GM21723 (cell line): ENCODE measurements at regions not wholly inside any gene's neighbourhood (a gene's known extent, or its start where the extent isn't known, plus 50 kb on each side); places are given as distances from the start of the nearest gene placed in this dataset.
"Not testable (repeated sequence)": the region's sequence is repeated elsewhere in the genome, so short reads cannot be mapped to it uniquely, and the experiment has no call there.

Experiments used
- ATAC-seq: cut with Tn5 transposase; IDR thresholded peaks from one replicate; pipeline ENCODE4 v1.9.1; 2021; ENCODE audit warnings: mild to moderate bottlenecking, moderate library complexity; ENCODE audit not compliant: unreplicated experiment

DNA sequence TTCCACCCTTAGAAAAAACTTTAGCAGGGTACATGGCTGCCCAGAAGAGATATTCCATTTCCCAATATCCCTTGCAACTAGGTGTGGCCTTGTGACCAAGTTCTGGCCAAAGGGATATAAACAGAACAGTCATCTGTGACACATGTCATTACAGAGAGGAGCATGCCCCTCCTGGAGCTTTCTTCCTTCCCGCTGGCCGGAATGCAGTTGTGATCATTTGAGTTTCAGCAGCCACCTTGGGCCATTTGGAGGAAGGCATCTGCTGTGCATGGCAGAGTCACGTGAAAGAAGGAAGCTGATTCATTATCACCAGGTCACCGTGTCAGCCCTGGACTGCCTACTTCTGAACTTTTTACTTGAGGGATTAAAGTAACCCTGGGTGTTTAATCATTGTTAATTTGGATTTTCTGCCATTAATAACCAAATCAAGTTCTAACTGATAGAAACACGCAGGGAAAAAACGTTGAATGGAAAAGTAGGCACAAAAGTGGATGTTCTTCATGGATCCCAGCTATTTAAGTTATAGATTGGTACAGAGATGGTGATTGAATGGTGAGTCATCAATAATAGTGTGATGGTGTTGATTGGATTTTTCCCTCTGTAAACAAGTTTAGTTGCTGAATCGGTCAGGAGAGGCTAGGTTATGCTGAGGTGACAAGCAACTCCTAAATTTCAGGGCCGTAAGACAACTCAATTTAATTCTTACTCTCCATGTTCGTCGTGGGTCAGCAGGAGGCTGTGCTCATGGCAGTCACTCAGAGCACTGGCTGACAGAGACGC is 80.7 kb upstream of the CCDC167 start:
- no peak for ATAC-seq

DNA sequence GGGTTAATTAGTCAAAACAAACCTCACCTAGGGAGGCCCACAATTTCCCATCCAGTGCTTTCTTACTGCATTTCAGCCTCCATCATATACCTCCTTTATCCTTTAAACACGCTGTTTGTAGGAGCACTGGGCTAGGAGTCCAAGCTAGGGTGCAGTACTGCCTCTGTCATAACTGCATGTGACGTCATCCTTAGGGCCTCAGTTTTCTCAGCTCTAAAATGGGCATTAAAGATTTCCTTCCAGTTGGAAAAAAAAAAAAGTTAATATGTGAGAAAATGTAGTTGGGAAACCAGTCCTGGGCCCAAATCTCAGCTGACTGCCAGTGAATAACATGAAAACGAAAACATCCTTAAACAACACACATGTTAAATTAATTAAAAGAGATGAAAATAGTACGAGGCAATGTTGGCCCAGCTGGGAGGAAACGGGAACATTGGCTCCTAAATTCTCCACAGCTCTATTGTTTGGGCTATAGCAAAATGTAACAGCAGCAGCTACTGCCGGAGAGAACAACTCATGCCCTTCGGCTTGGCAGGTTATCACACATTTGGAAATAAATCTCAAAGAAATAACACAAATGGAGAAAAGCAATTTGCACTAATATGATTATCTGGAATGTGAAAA is 79.9 kb upstream of the CCDC167 start:
- no peak for ATAC-seq

DNA sequence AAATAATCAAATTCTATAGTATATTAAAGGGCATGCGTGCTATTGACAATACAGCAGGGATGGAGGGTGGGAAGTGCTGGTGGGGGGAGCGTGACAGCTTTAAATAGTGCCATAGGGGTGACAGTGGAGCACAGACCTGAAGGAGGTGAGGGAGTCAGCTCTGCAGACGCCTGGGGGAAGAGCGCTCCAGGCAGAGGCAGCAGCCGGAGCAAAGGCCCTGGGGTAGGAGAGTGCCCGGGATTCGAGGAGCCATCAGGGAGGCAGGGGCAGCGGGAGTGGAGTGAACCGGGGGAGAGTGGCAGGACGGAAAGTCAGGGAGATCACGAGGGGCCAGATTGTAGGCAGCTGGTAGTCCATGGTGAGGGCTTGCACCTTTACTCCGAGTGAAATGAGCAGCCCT is 78.4 kb upstream of the CCDC167 start:
- no peak for ATAC-seq

DNA sequence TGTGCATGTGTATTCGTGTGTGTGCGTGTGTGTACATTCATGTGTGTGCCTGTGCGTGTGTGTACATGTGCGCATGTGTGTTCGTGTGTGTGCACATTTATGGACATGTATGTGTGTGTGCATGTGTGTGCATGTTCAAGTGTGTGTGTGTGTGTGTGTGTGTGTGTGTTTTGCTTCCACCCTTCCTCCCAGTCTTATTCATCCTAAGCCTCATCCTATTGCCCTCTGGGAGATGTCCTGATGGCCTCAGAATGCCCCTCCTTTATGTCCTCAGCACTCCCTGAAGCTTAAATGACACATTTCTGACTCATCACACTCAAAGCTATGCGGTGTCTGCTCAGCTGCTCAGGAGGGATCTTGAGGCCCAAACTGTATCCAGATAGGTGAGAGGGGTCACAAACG is 76.6 kb upstream of the CCDC167 start:
- ATAC-seq: no peak

DNA sequence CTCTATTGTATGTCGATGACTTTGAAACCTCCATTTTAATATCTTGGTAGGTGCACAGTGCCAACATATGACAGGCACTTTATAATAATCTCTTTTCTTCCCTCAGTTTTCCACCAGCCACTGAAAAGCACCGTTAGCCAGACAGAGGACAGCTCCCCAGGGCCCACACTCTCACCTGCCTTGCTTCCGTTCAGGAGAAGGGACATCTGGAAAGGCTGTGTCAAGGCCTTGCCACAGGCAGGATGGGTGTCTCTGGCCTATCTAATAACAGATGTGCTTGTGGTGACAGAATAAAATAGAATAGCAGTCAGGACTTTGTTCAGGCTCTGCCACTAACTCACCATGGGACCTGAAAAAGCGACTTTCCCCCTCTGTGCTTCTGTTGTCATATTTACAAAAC is 75.5 kb upstream of the CCDC167 start:
- ATAC-seq: no peak

DNA sequence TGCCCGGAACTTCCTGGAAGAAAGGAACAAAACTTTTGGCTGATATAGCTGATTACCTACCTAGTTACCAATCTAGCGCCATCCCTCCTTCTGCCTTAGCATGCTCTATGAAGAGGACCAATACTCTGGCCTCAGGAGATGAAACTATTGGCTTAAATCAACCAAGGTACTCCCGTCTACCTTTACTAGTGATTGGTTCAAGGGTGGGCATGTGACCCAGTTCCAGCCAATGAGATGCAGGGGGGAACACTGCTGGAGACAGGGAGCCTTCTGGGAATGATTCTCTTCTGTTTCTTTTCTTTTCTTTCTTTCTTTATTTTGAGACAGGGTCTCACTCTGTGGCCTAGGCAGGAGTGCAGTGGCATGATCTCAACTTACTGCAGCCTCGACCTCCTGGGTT is 72.6 kb upstream of the CCDC167 start:
- no peak for ATAC-seq

DNA sequence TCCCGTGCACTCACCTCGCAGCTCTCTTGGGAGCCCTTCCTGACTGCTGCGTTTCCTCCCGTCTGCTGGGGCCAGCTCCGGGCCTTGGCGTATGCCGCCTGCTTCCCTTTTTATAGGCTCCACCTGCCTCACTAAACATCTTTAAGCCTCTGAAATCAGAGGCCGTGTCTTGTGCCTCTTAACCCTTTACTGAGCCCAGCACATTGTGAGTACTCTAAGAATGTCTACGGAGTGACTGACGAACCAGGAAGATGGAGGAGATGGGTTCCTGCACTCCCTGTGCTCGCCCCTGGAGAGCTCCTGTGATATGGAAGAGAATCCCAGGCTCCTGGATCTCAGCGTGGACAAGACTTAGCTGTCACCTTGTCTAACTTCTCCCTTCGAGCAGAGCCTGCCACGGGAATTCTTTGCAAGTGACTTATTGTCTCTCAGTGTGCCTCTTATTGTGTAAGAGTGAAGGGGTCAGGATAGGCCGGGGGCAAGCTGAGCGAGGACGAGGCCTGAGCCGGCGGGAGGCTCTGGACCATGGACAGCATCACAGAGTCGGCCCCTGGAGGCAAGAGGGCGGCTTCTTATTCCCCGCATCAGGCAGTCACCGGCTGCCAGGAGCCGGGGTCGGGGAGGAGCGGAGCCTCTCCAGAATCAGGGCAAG is 70.9 kb upstream of the CCDC167 start:
- ATAC-seq: no peak

DNA sequence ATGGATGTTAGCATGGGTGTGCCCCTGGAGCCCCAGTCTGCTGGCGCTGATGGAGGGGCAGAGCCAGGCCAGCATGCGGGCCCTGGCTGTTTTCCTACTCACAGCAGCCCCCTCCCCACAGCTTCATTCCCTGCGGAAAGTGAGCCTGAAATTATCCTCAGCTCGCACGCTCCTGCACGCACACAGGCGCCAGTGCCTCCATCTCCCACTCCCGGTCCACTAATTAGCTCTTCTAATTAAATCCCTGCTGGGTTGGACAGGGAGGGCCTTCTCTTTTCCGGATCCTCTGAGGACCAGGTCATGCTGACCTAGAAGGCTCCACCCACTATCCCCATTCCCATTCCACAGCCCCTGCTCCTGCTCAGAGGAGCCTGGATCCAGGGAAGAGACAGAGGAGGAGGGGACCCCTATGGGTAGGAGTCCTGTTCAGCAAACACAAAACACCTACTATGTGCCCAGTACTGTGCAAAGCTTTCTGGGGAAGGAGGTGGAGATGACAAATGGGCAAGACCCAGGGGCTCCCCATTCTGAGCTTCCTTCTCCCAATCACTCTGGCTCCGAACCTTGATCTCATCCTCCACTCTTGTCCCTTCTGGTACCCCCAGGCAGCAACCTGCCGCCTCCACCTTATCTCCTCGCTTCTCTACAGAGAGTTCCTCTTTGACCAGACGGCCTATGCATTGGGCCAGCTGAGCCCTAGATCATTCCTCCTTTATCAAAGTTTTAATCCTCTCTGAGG is 70.2 kb upstream of the CCDC167 start:
- ATAC-seq: no peak

DNA sequence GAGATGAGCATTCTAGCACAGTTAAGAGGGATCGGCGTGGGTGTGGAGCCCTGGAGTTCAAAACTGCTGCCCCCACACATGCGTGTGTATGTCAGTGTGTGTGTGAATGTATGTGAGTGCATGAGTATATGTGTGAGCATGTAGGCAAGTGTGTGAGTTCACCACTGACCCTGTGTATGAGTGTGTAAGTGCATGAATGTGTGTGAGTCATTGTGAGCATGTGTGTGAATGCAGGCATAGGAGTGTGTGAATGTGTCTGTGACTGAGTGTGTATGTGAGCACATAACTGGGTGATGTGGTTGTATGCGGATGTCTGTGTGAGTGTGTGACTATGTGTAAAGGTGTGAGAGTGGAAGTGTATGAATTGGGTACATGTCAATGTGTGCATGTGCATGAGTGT is 69.6 kb upstream of the CCDC167 start:
- no peak for ATAC-seq

DNA sequence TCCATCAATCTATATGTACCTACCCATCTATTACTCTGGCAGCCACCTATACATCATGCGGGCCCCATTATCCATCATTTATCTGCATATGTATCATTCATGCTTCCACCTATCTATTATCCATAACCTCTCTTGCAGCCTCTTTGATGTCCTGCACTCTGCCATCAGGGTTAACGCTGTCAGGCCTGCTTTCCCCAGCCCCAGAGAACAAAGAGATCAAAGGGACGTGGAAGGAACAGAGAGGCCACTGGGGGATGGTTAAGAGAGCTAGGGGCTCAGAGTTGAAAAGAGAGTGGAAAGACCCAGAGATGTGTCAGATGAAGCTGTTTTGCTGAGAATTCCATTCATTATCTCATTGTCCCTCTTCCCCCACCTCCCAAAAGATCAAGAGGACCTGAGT is 67.3 kb upstream of the CCDC167 start:
- ATAC-seq: no peak

DNA sequence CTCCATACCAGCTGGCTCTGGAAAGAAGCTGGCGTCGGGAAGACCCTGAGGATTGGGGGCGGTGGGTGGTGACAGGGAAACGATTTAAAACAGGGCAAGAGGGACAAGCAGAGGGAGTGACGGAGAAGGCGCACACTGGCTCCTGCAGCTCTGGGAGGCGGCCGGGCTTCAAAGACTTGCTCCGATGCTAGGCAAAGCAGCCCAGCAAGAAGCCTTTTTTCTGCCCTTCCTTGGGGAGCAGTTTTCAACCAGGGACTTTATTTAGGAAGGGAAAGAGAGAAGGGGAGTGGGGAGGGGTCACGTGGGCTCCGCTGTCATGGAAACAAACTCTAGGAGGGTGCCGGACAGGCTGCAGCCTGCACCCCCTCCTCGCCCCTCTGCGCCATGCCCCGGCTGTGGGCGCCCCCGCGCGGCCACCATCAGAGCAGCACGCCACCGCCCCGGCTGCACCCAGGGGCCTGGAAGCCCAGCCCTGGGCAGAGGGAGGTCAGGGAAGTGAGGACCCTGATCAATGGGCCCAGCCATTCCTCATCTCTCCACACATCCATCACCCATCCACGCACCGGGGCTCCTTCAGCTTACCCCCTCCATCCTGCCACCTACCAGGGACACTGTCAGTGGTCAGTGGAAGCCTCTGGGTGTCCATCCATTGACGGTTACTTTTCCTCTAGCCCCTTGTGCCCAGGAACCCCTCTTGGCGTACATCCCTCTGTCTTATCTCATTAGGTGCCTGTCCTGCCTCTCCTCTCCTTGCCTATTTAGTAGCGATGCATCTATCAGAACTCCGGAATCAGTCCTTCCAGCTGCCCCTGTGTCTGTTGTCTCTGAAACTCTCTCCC is 66.6 kb upstream of the CCDC167 start:
- peak; percentile 44 for ATAC-seq

DNA sequence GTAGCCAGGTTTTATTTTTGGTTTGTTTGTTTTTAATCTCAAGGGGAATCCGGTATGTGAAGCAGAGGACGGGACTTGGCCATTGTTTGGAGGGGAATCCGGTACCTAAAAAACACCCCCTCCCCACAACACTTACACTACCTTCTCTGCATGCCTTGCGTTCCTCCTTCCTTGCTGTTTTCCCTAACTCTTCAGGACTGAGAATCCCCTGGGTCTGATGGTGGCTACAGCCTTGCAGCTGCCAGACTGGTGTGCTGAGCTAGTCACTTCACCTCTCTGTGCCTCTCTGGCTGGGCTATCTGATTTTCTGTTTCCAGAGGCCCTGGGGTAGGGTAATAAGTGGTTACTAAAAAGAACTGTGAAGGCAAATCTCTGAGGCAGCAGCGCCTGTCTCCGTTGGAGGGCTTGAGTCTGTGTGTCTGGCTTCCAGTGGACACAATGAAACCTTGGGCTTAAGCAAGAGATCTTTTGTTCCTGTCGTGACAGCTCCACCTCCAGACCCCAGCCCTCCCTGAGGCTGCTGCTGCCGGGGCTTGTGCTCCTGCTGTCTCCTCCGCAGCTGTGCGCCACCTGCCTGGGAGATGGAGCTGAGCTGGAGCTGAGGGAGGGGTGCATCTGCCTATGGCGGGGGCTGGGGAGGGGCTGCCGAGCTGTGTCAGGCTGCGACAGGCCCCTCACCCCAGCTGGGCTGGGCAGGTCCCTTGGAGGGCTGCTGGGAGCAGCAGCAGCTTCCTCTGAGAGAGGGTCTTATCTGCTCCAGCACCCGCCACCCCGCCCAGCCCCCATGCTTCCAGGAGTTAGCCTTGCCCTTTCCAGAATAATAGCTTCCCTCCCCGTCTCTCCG is 65.8 kb upstream of the CCDC167 start:
- no peak for ATAC-seq

DNA sequence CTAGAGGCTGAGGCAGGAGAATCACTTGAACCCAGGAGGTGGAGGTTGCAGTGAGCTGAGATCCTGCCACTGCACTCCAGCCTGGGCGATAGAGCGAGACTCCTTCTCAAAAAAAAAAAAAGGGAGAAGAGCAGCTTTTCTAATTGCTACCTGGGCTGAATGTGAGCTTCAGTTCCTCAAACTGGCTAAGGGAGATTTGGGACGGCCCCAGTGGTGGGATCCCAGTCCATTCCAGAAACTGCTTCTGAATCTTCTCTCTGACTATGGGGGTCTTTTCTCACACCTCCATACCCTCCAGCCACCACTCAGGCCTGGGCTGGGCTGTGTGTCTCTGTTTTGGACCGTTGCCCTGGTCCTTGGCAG is 63.2 kb upstream of the CCDC167 start:
- ATAC-seq: not testable (repeated sequence)

DNA sequence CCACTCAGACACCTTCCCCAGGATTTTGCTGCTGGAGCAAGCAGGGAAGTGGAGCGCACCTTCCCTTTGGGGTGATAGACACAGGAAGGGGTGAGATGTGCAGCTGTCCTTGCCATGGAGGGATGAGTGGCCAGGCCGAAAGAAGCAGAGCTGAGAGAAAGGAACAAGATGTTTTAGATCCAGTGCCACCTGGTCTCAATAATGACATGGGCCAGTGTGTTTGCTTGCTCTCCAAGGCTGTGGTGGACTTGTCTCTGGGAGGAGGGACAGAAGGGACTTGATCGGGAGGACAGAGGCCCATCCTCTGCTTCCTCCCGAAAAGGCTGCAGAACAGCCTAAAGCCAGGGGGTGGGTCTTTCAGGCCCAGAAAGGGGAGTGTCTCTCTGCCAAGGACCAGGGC is 61.7 kb upstream of the CCDC167 start:
- no peak for ATAC-seq

DNA sequence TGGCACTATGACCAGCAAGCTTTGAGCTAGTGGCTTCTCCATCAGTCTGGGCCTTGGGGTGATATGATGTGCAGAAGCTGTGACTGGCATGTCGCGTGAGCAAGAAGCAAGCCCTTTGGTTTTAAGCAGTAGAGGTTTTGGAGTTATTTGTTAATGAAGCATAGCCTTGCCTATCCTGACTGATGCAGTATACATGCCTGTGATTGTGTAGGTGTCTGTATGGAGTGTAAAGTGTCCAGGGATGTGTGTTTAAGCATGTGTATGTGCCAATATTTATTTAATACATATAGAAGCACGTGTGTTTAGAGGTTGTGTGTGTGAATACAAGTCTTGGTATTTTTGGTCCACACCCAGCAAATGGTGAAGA is 61.0 kb upstream of the CCDC167 start:
- ATAC-seq: no peak

DNA sequence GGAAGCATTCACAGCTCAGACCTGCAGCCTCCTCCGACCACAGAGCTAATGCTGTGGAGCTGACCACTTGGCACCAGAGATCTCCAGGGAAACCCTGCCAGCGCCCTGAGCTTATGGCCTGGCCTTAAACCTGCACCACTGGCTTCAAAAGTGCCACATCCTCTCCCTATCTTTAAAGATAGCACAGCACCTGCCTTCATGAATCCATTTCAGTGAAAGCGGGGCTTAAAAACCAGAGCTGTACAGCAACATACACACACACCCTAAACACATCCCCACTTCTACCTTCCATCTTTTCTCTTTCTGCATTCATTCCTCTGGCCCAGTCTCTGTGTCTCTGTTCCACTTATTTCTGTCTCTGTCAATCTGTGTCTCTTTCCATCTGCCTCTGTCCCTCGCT is 59.8 kb upstream of the CCDC167 start:
- ATAC-seq: no peak

DNA sequence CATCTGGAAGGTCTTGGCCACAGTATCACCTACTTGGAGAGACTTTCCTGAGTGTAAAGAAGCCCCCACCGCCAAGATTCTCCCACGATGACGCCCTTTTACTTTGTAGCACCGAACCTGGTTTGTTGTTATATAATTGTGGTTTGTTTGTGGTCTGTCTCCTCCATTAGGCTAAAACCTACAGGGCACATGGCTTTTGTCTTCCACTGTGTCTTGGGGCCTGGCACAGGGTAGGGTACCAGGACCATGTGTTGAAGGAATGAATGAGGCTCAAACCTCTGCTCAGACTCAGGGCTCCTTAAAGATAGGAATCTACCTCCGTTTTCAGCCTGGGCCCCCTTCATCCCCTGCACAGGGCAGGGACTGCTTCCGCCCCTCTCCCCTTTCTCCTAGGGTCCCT is 59.4 kb upstream of the CCDC167 start:
- ATAC-seq: no peak

DNA sequence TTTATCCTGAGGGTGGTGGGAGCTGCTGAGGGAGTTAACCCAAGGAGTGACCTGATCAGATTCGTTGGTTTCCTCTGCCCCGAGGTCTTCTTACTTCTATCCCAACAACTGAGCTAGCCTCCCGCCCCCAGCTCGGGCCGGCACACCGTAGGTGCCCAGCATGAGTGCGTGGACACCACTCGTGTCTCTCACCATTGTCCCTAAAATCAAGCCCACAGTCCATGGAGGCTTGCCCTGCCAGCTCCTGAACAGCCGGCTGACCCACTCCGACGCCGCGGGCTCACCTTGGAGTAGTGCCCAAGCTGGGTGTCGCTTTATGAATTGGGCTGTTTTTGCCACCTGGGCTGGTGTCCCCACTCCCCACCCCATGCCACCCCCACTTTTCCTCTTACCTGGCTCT is 59.0 kb upstream of the CCDC167 start:
- no peak for ATAC-seq

DNA sequence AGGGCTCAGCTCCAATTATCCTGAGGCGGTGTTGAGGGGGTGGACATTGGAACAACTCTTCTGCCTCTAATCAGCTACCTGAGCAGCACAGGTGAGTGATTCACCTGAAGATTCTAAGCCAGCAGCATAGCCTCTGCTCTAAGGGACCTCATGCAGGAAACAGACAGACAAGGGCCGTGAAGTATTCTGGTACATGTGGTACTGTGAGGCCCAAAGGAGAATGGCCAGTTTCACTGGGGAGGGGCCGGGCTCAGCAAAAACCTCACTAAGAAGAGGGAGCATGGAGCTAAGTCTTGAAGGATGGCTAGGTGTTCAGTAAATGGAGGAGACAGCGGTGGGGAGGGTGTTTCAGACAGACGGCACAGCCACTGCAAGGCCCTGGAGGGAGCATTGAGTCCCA is 58.5 kb upstream of the CCDC167 start:
- ATAC-seq: no peak

DNA sequence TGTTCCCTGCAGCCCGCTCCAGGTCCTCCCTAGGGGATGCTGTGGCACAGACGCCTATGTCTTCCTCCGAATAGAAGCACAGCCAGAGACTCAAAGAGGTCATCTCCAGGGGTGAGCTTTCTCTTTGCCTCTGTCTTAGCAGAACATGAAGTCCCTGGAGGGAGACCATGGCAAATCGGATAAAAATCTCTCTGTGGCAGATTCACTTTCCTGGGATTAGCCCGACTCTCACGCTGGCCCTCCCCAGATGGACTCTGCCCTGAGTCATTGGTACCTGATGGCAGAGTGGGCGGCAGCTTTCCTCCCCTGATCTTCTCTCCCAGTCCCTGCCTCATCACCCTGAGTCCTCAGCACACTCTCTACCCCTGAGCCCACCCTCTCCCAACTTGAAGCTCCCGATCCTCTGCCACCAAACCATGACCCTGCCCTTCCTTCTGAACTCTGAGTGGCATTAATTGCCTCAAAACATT is 58.0 kb upstream of the CCDC167 start:
- no peak for ATAC-seq
